NT2/D1 (cell line): ENCODE measurements at regions not wholly inside any gene's neighbourhood (a gene's known extent, or its start where the extent isn't known, plus 50 kb on each side); places are given as distances from the start of the nearest gene placed in this dataset.

Experiments used
- YY1 ChIP-seq: IDR thresholded peaks from 2 replicates; pipeline ENCODE4 v1.6.1; 2011; ENCODE audit not compliant: insufficient read length, insufficient read depth
- ZNF274 ChIP-seq: IDR thresholded peaks from 2 replicates; pipeline ENCODE4 v1.6.1; 2011; ENCODE audit warnings: mild to moderate bottlenecking, low read depth, low read length

DNA sequence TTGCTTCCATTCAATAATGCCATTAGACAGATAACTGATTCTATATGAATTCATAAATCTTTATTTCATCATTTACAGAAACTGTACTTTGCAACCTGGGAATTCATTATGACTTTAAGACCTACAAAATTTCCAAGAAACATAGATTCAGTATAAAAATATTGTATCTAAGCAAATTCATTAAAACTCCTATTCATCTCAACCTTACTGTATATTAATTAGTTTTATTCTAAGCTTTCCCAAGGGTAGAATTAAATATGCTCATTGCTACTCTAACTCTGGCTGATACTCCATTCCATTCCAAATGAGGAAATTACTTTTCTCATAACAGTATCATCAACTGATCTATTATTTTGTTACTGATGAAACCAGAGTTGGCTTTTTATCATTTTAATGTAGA is 473.0 kb upstream of the LRRTM4 start:
- TF ChIP-seq YY1 (no peak), ZNF274 (no peak)
